IMR-90 (cell line): ENCODE measurements at regions not wholly inside any gene's neighbourhood (a gene's known extent, or its start where the extent isn't known, plus 50 kb on each side); places are given as distances from the start of the nearest gene placed in this dataset.

ENCODE experiments used
- ATAC-seq: fragments of 200-7000 bp; cut with Tn5 transposase; 2 replicates; pipeline ENCODE4 v1.9.1; 2020; ENCODE audit warnings: low read depth, mild to moderate bottlenecking, moderate library complexity
- BruUV-seq: library from RNA; stranded (reverse); fragments of 400-500 nt; replicated peaks from 2 replicates; lab custom pipeline; 2021; lab: Mats Ljungman, UMichigan
- CTCF ChIA-PET: fragments of 300-600 bp; formaldehyde crosslinking; extraction: SDS; loops from one replicate; lab custom pipeline; 2021; ENCODE audit warnings: antibody characterized with exemption; lab: Yijun Ruan, JAX
- POLR2A ChIA-PET: fragments of 300-600 bp; sonication (Branson Sonifier 250); formaldehyde crosslinking; loops from one replicate; lab custom pipeline; 2022; ENCODE audit warnings: antibody characterized with exemption; ENCODE audit not compliant: unreplicated experiment; lab: Charles Lee
- DNase-seq: peaks from one replicate; pipeline ENCODE4 v3.0.0; 2013
- H2AFZ ChIP-seq: replicated peaks from 2 replicates; pipeline ENCODE3; 2013; ENCODE audit warnings: low read length, mild to moderate bottlenecking; ENCODE audit not compliant: poor library complexity
- H2AK5ac ChIP-seq: 2 replicates; pipeline ENCODE4 v1.6.1; 2013; ENCODE audit warnings: low read depth, low read length, inconsistent platforms
- H2AK9ac ChIP-seq: replicated peaks from 2 replicates; pipeline ENCODE3; 2013; ENCODE audit warnings: mild to moderate bottlenecking, low read depth, low read length, moderate library complexity; ENCODE audit not compliant: poor library complexity
- H2BK120ac ChIP-seq: 2 replicates; pipeline ENCODE4 v1.6.1; 2013; ENCODE audit warnings: low read depth, low read length, inconsistent platforms
- H2BK15ac ChIP-seq: 3 replicates; pipeline ENCODE4 v1.6.1; 2013; ENCODE audit warnings: low read depth, low read length, inconsistent platforms
- H2BK20ac ChIP-seq: 2 replicates; pipeline ENCODE4 v1.6.1; 2013; ENCODE audit warnings: low read depth, mild to moderate bottlenecking, inconsistent platforms, low read length, moderate library complexity
- H2BK5ac ChIP-seq: 2 replicates; pipeline ENCODE4 v1.6.1; 2013; ENCODE audit warnings: mild to moderate bottlenecking, low read depth, low read length, inconsistent platforms; ENCODE audit not compliant: poor library complexity, severe bottlenecking
- H3K14ac ChIP-seq: replicated peaks from 2 replicates; pipeline ENCODE4 v1.6.1; 2013; ENCODE audit warnings: low read depth, low read length, inconsistent platforms
- H3K18ac ChIP-seq: 2 replicates; pipeline ENCODE4 v1.6.1; 2013; ENCODE audit warnings: low read depth, low read length, control low read depth
- H3K23ac ChIP-seq: 2 replicates; pipeline ENCODE4 v1.6.1; 2013; ENCODE audit warnings: low read depth, low read length, inconsistent platforms
- H3K27ac ChIP-seq: 2 replicates; pipeline ENCODE4 v1.5.1; 2013; ENCODE audit warnings: mild to moderate bottlenecking, control low read depth, low read length; ENCODE audit not compliant: insufficient read depth
- H3K27me3 ChIP-seq: 2 replicates; pipeline ENCODE4 v1.6.1; 2013; ENCODE audit warnings: low read length; ENCODE audit not compliant: control insufficient read depth, insufficient read depth
- H3K36me3 ChIP-seq: 2 replicates; pipeline ENCODE4 v1.6.1; 2013; ENCODE audit warnings: low read length, mixed read lengths; ENCODE audit not compliant: control insufficient read depth, insufficient read depth
- H3K4ac ChIP-seq: 2 replicates; pipeline ENCODE4 v1.6.1; 2013; ENCODE audit warnings: low read depth, low read length, inconsistent platforms
- H3K4me1 ChIP-seq: 2 replicates; pipeline ENCODE4 v1.6.1; 2013; ENCODE audit warnings: low read length, mixed read lengths; ENCODE audit not compliant: control insufficient read depth, insufficient read depth
- H3K4me2 ChIP-seq: 2 replicates; pipeline ENCODE4 v1.6.1; 2013; ENCODE audit warnings: low read depth, mild to moderate bottlenecking, control low read depth, low read length, moderate library complexity
- H3K4me3 ChIP-seq: 2 replicates; pipeline ENCODE4 v1.5.1; 2013; ENCODE audit warnings: low read depth, mild to moderate bottlenecking, control low read depth, low read length, moderate library complexity; ENCODE audit not compliant: insufficient read depth
- H3K56ac ChIP-seq: 2 replicates; pipeline ENCODE4 v1.6.1; 2013; ENCODE audit warnings: low read length, inconsistent platforms; ENCODE audit not compliant: insufficient read depth; ENCODE audit errors: extremely low read depth
- H3K79me1 ChIP-seq, 2 experiments: 2 replicates each; pipeline ENCODE4 v1.6.1; 2013; ENCODE audit warnings: low read length in 2 of 2, inconsistent platforms in 1 of 2, low read depth in 1 of 2
- H3K9ac ChIP-seq: 2 replicates; pipeline ENCODE4 v1.6.1; 2013; ENCODE audit warnings: low read depth, low read length, control low read depth
- H3K9me1 ChIP-seq: 2 replicates; pipeline ENCODE4 v1.6.1; 2013; ENCODE audit warnings: low read length, inconsistent platforms; ENCODE audit not compliant: insufficient read depth
- H3K9me3 ChIP-seq: 2 replicates; pipeline ENCODE4 v1.6.1; 2013; ENCODE audit warnings: low read length; ENCODE audit not compliant: control insufficient read depth, insufficient read depth
- H4K20me1 ChIP-seq: 2 replicates; pipeline ENCODE4 v1.6.1; 2013; ENCODE audit warnings: low read length, inconsistent platforms; ENCODE audit not compliant: insufficient read depth
- H4K5ac ChIP-seq: 2 replicates; pipeline ENCODE4 v1.6.1; 2013; ENCODE audit warnings: mild to moderate bottlenecking, low read depth, low read length, control low read depth
- H4K8ac ChIP-seq, 2 experiments: 2 replicates each; pipeline ENCODE4 v1.6.1; 2013; ENCODE audit warnings: low read depth in 2 of 2, low read length in 2 of 2, control low read depth in 1 of 2, inconsistent platforms in 1 of 2
- H4K91ac ChIP-seq: 2 replicates; pipeline ENCODE4 v1.6.1; 2013; ENCODE audit warnings: low read depth, low read length, inconsistent platforms; ENCODE audit not compliant: insufficient read depth
- BHLHE40 ChIP-seq: fragments of 150-350 bp; IDR thresholded peaks from 2 replicates; pipeline ENCODE4 v1.6.1; 2016; ENCODE audit warnings: mild to moderate bottlenecking, low read depth, low read length
- CEBPB ChIP-seq: IDR thresholded peaks from 2 replicates; pipeline ENCODE4 v1.6.1; 2012; ENCODE audit warnings: low read depth, low read length, improper control_type of control experiment
- CHD1 ChIP-seq: IDR thresholded peaks from 2 replicates; pipeline ENCODE4 v1.6.1; 2012; ENCODE audit warnings: low read depth, low read length, improper control_type of control experiment
- FOS ChIP-seq: fragments of 150-350 bp; IDR thresholded peaks from 2 replicates; pipeline ENCODE4 v1.6.1; 2016; ENCODE audit warnings: low read depth, low read length
- MAFK ChIP-seq: IDR thresholded peaks from 2 replicates; pipeline ENCODE4 v1.6.1; 2012; ENCODE audit warnings: low read depth, low read length, improper control_type of control experiment
- MAZ ChIP-seq: IDR thresholded peaks from 2 replicates; pipeline ENCODE4 v1.6.1; 2012; ENCODE audit warnings: low read depth, mild to moderate bottlenecking, low read length, improper control_type of control experiment, moderate library complexity, borderline replicate concordance
- MXI1 ChIP-seq: IDR thresholded peaks from 2 replicates; pipeline ENCODE4 v1.6.1; 2012; ENCODE audit warnings: low read depth, mild to moderate bottlenecking, low read length, moderate library complexity, borderline replicate concordance
- NFE2L2 ChIP-seq: fragments of 150-350 bp; IDR thresholded peaks from 2 replicates; pipeline ENCODE4 v1.6.1; 2016; ENCODE audit warnings: low read depth, mild to moderate bottlenecking, low read length
- POLR2A ChIP-seq: IDR thresholded peaks from 2 replicates; pipeline ENCODE4 v1.6.1; 2012; ENCODE audit warnings: mild to moderate bottlenecking, low read depth, low read length
- RAD21 ChIP-seq: IDR thresholded peaks from 2 replicates; pipeline ENCODE4 v1.6.1; 2012; ENCODE audit warnings: low read length, improper control_type of control experiment
- RCOR1 ChIP-seq: IDR thresholded peaks from 2 replicates; pipeline ENCODE4 v1.6.1; 2012; ENCODE audit warnings: mild to moderate bottlenecking, low read length, improper control_type of control experiment; ENCODE audit not compliant: insufficient replicate concordance
- RFX5 ChIP-seq: IDR thresholded peaks from 2 replicates; pipeline ENCODE4 v1.8.0; 2012; ENCODE audit warnings: low read depth, mild to moderate bottlenecking, low read length, moderate library complexity
- SMC3 ChIP-seq: fragments of 150-350 bp; IDR thresholded peaks from 2 replicates; pipeline ENCODE4 v1.6.1; 2016; ENCODE audit warnings: low read depth, mild to moderate bottlenecking, antibody characterized with exemption, low read length, moderate library complexity
- WGBS, 2 experiments: methylation state at CpG; one replicate each; pipeline versions ENCODE4 v1.1.5 to v1.1.7; 2013; ENCODE audit warnings: missing lambda C conversion rate in 2 of 2; ENCODE audit not compliant: insufficient read length in 1 of 2; ENCODE audit errors: extremely low coverage in 2 of 2; 5-methylcytosine and 5-hydroxymethylcytosine counted together
- dilution Hi-C: fragments of 300-500 bp; cut with HindIII; formaldehyde crosslinking; loops from one replicate; pipeline ENCODE4 v1.14.3; 2018; ENCODE audit warnings: low sequenced_read_pairs; ENCODE audit not compliant: unreplicated experiment
- in situ Hi-C: fragments of 300-500 bp; cut with MboI; formaldehyde crosslinking; loops from 3 replicates; pipeline ENCODE4 v1.14.3; 2019; ENCODE audit warnings: low sequenced_read_pairs, inconsistent platforms, mixed read lengths
- intact Hi-C: fragments of 100-400 bp; cut with micrococcal nuclease; formaldehyde crosslinking; loops from 2 replicates; pipeline ENCODE4 v1.10.0; 2022
- TF ChIP-seq, protein P1 (sequence below): conservative IDR thresholded peaks from 2 replicates; pipeline ENCODE4 v1.5.1; 2012; ENCODE audit warnings: mild to moderate bottlenecking, low read depth, low read length, improper control_type of control experiment
- TF ChIP-seq, protein P2 (sequence below): fragments of 150-350 bp; IDR thresholded peaks from 2 replicates; pipeline ENCODE4 v1.6.1; 2016; ENCODE audit warnings: low read depth, mild to moderate bottlenecking, low read length, moderate library complexity, borderline replicate concordance
- TF ChIP-seq, protein P3 (sequence below): fragments of 150-350 bp; IDR thresholded peaks from 2 replicates; pipeline ENCODE4 v1.6.1; 2017; ENCODE audit warnings: mild to moderate bottlenecking, antibody characterized with exemption, low read length, low read depth

DNA sequence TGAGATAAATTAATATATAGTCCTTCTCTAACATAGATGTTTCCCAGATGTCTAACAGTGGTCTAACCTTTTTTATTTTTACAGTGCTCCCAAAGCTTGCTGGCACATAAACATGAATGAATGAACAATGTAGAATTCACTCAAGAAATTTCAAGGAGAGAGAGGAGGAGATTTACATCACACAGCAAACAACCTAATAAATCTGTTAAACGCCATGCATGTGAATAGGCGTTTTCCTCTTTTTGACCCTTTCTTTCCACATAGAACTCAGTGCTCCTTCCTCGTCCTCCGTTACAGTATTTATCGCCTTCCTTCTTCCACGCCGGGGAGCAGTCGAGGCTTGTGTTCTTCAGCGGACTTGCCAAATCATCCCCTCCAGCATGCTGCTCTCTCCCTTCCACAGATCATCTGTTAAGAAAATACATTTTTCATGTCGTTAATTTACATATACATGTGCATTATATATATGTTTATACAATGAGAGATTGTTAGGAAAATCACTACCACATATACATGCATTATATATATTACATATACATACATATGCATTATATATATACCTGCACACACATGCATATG lies 93.0 kb downstream of the SLC35B3 start:
- dilution Hi-C loops (no loop called here), intact Hi-C loops (no loop called here), in situ Hi-C loops (no loop called here)
- H3K4me1 ChIP-seq: no peaks in the 10 kb centered on the region
- ChIA-PET CTCF (interaction anchor here (0.6 kb wide), 1 partner anchor 1723 kb away, joined by 3 read pairs; no protein-coding TSS in a partner anchor), POLR2A (no interaction called here)
- H3K14ac ChIP-seq: no peak overlapping the region
- peaks cover 4% of the 10 kb centered on the region; the same call in 1 of the 2 replicates for H3K9me3 ChIP-seq
- BruUV-seq: no TSS peak
- no peak overlapping the region for H2AK5ac ChIP-seq
- no peaks in the 10 kb centered on the region for H4K20me1 ChIP-seq
- ATAC-seq: no peak
- TF ChIP-seq, protein P1, sequence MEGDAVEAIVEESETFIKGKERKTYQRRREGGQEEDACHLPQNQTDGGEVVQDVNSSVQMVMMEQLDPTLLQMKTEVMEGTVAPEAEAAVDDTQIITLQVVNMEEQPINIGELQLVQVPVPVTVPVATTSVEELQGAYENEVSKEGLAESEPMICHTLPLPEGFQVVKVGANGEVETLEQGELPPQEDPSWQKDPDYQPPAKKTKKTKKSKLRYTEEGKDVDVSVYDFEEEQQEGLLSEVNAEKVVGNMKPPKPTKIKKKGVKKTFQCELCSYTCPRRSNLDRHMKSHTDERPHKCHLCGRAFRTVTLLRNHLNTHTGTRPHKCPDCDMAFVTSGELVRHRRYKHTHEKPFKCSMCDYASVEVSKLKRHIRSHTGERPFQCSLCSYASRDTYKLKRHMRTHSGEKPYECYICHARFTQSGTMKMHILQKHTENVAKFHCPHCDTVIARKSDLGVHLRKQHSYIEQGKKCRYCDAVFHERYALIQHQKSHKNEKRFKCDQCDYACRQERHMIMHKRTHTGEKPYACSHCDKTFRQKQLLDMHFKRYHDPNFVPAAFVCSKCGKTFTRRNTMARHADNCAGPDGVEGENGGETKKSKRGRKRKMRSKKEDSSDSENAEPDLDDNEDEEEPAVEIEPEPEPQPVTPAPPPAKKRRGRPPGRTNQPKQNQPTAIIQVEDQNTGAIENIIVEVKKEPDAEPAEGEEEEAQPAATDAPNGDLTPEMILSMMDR: no peak
- no peak for TF ChIP-seq FOS
- TF ChIP-seq, protein P2, sequence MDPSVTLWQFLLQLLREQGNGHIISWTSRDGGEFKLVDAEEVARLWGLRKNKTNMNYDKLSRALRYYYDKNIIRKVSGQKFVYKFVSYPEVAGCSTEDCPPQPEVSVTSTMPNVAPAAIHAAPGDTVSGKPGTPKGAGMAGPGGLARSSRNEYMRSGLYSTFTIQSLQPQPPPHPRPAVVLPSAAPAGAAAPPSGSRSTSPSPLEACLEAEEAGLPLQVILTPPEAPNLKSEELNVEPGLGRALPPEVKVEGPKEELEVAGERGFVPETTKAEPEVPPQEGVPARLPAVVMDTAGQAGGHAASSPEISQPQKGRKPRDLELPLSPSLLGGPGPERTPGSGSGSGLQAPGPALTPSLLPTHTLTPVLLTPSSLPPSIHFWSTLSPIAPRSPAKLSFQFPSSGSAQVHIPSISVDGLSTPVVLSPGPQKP: no peak
- no peak for TF ChIP-seq SMC3
- TF ChIP-seq BHLHE40: no peak
- TF ChIP-seq, protein P3, sequence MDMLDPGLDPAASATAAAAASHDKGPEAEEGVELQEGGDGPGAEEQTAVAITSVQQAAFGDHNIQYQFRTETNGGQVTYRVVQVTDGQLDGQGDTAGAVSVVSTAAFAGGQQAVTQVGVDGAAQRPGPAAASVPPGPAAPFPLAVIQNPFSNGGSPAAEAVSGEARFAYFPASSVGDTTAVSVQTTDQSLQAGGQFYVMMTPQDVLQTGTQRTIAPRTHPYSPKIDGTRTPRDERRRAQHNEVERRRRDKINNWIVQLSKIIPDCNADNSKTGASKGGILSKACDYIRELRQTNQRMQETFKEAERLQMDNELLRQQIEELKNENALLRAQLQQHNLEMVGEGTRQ: no peak
- TF ChIP-seq CEBPB: no peak
- no peak for TF ChIP-seq MAZ
- no peak for TF ChIP-seq RAD21
- no peak for TF ChIP-seq POLR2A
- TF ChIP-seq RCOR1: no peak
- TF ChIP-seq MXI1: no peak
- TF ChIP-seq CHD1: no peak
- TF ChIP-seq RFX5: no peak
- TF ChIP-seq MAFK: no peak
- TF ChIP-seq NFE2L2: no peak
- no peak overlapping the region for H4K8ac ChIP-seq
- H4K5ac ChIP-seq: no peak overlapping the region
- H3K23ac ChIP-seq: no peak overlapping the region
- no peak overlapping the region for H2BK5ac ChIP-seq
- H3K27me3 ChIP-seq: no peaks in the 10 kb centered on the region
- H3K27ac ChIP-seq: no peak overlapping the region
- H3K79me1 ChIP-seq: no peaks in the 10 kb centered on the region
- H2BK15ac ChIP-seq: no peak overlapping the region
- no peak for DNase-seq
- no peak overlapping the region for H3K4me3 ChIP-seq
- H3K36me3 ChIP-seq: no peaks in the 10 kb centered on the region
- WGBS, 2 experiments: no CpG with 5 or more reads among the region's 10 CpGs
- H3K56ac ChIP-seq: no peak overlapping the region
- no peak overlapping the region for H2BK120ac ChIP-seq
- no peak overlapping the region for H2AK9ac ChIP-seq
- no peak overlapping the region for H3K4me2 ChIP-seq
- no peak overlapping the region for H3K9ac ChIP-seq
- H3K18ac ChIP-seq: no peak overlapping the region
- no peak overlapping the region for H2AFZ ChIP-seq
- no peak overlapping the region for H3K4ac ChIP-seq
- H4K91ac ChIP-seq: no peak overlapping the region
- H2BK20ac ChIP-seq: no peak overlapping the region
- H3K9me1 ChIP-seq: no peaks in the 10 kb centered on the region
